NCI-H446 treated with DMSO at 0.1 percent for 48 hours (cell line): ENCODE measurements at regions not wholly inside any gene's neighbourhood (a gene's known extent, or its start where the extent isn't known, plus 50 kb on each side); places are given as distances from the start of the nearest gene placed in this dataset.

Experiments
- DNase-seq: peaks from one replicate; lab custom pipeline; 2025; lab: John Stamatoyannopoulos, UW

GRCh38 chr7:13035233-13035632, 347.8 kb downstream of the ARL4A start:
- DNase-seq: no peak

DNA sequence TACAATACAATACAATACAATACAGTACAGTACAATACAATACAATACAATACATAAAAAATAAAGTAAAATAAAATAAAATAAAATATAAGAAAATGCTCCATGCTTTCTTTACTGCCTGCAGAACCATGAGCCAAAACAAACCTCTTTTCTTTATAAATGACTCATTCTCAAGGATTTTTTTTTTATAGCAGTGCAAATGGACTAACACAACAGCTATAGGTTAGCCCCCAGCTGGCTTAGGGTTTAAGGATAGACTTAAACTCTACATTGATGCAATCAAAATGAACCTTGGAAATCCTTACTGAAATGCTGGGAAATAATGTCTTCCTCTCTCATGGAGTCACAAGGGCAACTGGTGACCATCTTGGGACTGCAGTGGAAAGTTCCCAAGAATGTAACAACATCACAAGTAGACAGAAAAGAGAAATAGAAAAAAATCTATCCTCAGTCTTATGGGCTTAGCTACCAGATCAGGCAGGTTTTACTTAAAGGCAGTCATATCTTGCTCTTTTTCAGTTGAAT, 348.9 kb downstream of the ARL4A start:
- DNase-seq: no peak

DNA sequence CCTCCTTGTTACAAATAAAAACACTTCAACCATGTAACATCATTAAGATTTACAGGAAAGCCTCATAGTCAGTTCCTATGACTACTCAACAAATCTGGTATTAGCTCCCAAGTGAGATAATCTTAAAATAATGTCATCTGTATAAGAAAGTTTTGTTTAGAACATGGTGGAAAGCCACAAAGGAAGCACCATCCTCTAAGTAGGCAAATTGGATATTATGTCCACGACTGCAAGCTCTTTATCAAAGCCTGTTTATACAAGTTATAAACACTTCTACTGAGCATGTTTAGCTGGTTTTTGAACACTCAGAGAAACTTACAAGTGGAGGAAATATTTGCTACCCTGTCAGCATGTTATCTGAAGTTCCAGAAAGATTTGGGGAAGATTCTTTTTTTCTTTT, 349.8 kb downstream of the ARL4A start:
- no peak for DNase-seq

- DNase-seq: no peak
Measured at GRCh38 chr7:13041368-13041988, 354.0 kb downstream of the ARL4A start.

- no peak for DNase-seq
Measured at GRCh38 chr7:13042605-13043236, 355.3 kb downstream of the ARL4A start.

GRCh38 chr7:13044309-13044708, 356.9 kb downstream of the ARL4A start:
- DNase-seq: no peak

DNA sequence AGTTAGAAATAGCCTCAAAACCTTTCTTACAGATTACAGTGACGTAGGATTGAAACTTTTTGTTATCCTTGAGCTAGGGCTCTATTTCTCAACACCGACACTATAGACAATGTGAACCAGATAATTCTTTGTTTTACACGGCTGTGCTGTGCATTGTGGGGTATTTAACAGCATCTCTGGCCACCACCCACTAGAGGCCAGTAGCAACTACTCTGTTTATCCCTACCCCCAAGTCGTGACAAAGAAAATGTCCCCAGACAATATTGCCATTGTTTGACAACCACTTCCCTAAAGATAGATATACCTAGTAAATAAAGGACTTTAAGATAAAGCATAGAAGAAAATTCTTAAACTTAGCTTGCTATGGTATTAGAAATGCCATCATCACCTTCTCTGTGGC, 359.6 kb downstream of the ARL4A start:
- no peak for DNase-seq

DNA sequence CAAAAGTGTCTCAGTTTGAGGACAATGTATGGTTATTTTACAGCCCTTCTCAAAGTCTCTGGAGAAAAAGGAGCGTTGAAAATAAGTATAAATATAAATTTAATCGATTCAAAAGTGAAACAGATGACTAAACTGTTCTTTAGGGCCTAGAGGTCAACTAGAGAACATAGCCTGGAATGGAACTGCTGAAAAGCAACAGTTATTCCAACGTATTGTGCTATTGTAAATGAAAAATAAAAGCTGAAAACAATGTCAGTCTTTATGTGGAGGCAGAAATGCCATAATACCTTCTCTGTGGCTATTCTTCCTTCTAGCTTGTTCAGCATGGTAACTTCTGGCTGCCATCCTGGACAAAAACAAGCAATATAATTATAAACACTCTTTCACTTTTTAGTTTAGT, 362.5 kb downstream of the ARL4A start:
- no peak for DNase-seq

GRCh38 chr7:13050703-13051102, 363.3 kb downstream of the ARL4A start:
- no peak for DNase-seq

GRCh38 chr7:13055732-13056368, 368.4 kb downstream of the ARL4A start:
- DNase-seq: no peak

GRCh38 chr7:13057462-13058200, 370.2 kb downstream of the ARL4A start:
- no peak for DNase-seq

DNA sequence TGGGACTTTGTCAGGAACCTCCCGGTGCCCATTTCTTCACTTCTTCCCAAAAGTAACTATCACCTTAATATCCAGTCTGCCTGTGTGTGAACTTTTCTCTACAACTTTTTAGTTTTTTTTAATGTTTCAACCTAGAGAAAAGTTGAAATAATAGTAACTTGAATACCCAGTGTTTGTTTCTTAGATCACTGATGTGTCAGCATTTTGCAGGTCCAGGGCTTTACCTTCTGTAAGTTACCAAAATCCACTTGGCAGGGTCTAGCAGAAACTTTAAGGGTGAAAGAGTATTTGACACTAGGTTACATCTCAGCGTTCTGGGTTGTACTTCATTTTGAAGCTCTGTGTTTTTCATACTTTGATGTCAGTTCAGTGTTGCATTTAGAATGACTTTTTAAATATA, 372.7 kb downstream of the ARL4A start:
- DNase-seq: no peak

- no peak for DNase-seq
Measured at GRCh38 chr7:13061115-13061514, 373.7 kb downstream of the ARL4A start.

DNA sequence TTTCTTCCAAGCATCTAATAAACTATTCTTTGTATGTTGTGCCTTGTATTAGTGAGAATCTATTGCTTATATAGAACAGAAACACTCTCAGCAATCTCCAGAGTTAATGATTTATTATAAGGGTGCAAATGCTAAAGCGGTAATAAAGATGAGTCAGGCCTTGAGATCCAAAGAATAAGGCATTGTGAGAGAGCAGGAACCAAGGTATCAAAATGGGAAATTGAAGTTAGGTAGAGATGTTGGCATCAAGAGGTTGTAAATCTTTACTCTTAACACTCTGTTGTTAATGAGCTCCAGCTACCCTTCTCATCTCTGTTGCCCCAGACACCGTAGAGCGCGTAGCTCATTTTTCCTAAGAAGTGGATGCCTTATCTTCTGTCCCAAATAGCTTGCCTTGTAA, 375.2 kb downstream of the ARL4A start:
- no peak for DNase-seq

DNA sequence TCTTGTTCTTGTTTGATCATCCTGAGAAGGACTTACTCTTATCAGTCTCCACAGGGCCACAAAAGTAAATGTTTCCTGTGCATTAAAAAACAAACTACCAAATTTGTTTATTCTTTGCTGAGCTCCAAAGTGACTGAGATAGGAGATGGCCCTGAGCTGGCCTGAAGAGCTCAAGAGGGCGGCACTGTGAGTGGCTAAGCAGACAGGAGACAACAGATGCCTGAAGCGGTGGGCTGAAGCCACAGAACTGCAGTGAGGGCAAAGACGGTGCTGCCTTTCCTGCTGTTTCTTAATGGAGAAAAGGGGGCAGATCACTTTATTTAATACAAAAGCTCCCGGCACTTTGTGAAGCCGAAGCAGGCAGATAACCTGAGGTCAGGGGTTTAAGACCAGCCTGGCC, 379.6 kb downstream of the ARL4A start:
- DNase-seq: no peak

GRCh38 chr7:13068032-13068431, 380.6 kb downstream of the ARL4A start:
- DNase-seq: no peak

- DNase-seq: no peak
Measured at GRCh38 chr7:13069841-13070240, 382.4 kb downstream of the ARL4A start.

DNA sequence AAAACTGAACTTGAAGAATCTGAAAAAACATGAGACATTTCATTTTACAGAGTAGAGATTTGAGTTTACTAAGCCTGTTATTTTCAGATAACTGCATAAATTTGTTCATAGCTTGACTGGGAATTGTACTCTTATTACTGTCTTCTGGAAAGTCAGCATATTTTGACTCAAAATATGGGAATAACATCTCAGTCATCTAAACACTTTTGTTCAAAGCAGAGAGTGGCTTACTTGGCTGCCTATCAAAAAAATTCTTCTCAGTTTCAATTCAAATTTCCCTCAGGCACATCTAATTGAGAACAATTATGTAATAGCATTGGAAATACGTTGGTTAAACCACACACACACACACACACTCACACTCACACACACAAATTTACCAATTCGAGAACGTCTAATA, 384.6 kb downstream of the ARL4A start:
- no peak for DNase-seq

DNA sequence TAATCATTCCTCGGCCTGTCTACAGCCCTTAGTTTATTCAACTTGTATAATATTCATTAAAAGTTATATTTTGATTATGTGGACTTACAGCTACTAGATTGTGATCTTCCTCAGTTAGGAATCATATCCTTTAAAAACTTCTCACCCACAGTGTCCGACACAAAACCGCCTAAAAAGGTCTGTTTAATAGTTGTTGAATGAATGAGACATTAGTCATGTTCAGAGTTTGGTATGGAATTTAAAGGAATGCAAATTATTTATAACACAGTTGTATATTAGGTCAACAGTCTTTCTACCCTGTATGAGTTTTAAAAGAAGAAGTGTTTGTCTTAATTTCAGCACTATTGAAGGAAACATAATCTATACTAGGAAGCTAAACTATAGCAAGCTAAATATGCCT, 390.0 kb downstream of the ARL4A start:
- DNase-seq: no peak

DNA sequence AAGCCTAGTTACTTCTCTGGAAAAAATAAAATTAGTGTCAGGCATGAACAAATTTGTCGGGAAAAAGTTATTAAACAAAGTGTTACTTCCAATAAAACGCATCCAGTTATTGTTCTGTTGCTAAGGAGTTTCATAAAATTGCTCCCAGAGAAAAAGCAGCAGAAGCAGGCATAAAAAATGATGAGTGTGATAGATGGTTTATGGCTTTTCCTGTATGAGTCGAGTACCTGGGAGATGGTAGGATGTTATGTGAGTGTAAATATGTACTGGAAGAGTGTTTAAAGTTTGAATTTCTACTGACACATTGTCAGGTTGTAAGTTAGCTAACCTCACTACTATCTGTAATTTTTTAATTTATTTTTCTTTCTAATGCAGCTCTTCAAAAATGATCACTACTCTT, 390.7 kb downstream of the ARL4A start:
- DNase-seq: no peak

DNA sequence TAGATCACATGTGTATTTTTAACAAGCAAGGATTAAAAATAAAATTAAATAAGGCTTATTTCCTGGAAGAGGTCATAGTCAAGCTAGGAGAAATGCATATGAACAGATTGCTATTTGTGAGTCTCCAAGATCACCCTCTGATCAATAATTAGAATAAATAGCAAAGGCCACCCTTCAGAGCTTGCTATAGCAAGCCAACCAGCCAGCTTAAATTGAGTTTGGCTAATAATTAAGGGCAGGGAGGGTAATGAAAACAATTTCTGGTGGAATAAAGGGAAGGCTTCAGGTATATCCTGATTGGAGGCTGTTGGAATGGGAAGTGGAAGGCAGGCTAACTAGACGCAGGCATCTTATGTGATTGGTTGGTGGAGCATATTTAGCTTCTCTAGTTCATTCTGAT, 403.5 kb downstream of the ARL4A start:
- no peak for DNase-seq

GRCh38 chr7:13091974-13092707, 404.7 kb downstream of the ARL4A start:
- DNase-seq: no peak
